ENCODE measurements at regions not wholly inside any gene's neighbourhood (a gene's known extent, or its start where the extent isn't known, plus 50 kb on each side); places are given as distances from the start of the nearest gene placed in this dataset.

DNA sequence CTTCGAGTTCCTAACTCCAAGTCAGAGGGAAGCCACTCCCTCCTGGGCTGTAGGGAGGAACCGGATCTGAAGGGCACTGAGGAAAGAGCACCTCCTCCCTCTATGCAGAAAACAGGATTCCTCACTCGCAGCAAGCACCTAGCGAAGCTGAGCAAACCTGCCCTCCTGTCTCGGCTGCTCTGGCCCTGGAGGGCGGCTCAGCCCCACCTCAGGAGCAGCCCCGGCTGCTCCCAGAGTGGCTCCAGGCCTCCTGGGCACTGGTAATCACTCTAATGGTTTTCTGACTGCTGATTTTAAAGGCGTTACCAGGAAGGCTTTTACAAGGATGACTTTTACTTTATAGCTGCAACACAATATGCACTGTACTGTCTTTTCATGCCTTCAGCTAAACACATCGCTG is 312.5 kb downstream of the TEX29 start:
- intact Hi-C loops (cut with DNase I), result no loop called here
- DNase-seq (ENCODE audit: missing footprints), result no peak
- no peak for ATAC-seq

DNA sequence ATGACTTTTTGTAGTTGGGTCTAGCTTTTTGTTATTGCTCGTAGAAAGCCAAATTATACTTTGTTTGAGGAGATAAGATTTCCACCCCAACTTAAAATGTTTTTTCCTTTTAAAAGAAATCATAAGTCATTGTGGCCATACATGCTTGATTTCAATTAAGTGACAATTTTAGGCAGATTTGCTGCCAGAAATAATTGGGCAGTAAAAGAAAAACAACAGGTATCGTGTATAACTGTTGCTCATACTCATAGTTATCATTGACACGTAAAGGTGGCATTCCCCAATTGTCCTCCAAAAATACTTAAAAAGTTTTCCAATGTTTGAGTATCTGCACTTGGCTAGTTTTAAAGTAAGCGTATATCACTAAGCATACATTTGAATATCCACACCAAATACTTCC is 313.0 kb downstream of the TEX29 start:
- DNase-seq (ENCODE audit: missing footprints), result no peak
- intact Hi-C loops (cut with DNase I), result no loop called here
- ATAC-seq, result no peak

DNA sequence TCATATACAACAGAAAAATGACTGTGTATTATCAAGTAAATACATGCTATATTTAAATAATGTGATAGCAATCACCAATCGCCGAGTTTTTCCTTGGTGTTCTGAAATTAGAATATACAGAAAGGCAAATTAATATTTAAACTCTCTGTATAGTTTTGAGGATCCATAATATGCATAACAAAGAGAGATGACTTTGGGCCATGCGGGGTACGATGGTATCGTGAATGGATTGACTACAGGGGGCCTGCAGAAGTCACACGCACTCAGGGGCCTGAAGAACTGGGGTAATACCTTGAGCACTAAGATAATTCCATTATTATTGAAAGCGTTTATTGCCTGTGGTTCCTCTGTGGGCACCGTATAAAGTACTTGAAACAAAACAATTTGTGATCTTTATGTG is 314.0 kb downstream of the TEX29 start:
- DNase-seq (ENCODE audit: missing footprints) (no peak), ATAC-seq (no peak)
- intact Hi-C loops (cut with DNase I), result no loop called here

- DNase-seq (ENCODE audit: missing footprints), result no peak
- intact Hi-C loops (cut with DNase I), result no loop called here
- ATAC-seq, result no peak
These were observed 315.8 kb downstream of the TEX29 start for GRCh38 chr13:111636271-111636670.

DNA sequence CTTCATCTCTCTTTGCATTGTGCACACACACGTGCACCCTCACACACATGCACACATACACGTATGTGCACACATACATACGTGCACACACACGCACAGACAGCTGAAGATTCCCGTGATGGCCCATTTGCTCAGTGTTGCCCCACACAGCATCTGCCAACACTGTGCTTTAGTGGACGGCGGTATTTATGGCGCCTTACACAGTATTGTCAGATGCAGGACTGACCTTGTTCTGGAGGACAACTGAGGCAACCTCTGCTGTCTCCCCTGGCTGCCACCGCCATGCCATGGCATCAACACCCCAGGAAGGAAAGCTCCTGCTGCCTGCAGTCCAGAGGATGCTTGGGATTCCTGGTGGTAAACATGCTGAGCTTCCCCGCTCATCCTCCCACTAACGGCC is 316.4 kb downstream of the TEX29 start:
- ATAC-seq (no peak), DNase-seq (ENCODE audit: missing footprints) (no peak)
- intact Hi-C loops (cut with DNase I), result no loop called here

DNA sequence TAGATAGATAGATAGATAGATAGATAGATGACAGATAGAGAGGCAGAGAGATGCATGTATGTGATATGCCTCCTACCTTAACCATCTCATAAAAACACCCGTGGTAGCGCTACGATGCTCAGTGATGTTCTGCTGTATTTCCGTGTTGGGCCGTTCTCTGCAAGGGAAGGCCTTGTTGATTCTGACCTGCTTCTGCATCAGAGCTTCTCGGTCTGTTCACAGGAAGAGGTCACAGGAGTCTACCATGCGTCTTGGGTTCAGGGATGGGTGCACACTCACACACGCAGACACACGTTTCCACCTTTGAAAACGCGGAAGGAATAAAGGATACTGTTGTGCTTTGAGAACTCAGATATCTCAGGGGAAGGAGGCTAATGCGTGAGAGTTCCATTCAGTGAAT is 316.9 kb downstream of the TEX29 start:
- intact Hi-C loops (cut with DNase I), result no loop called here
- ATAC-seq (no peak), DNase-seq (ENCODE audit: missing footprints) (no peak)

GRCh38 chr13:111638233-111638632 is 317.8 kb downstream of the TEX29 start:
- ATAC-seq, result no peak
- intact Hi-C loops (cut with DNase I), result no loop called here
- DNase-seq (ENCODE audit: missing footprints), result no peak

GRCh38 chr13:111639196-111639705 is 318.8 kb downstream of the TEX29 start:
- DNase-seq (ENCODE audit: missing footprints), result no peak
- intact Hi-C loops (cut with DNase I), result no loop called here
- ATAC-seq, result no peak

- ATAC-seq (no peak), DNase-seq (ENCODE audit: missing footprints) (no peak)
These were observed 319.6 kb downstream of the TEX29 start for GRCh38 chr13:111640006-111640405.

GRCh38 chr13:111640476-111640875 is 320.0 kb downstream of the TEX29 start:
- DNase-seq (ENCODE audit: missing footprints), result no peak
- intact Hi-C loops (cut with DNase I), result no loop called here
- no peak for ATAC-seq

More at GRCh38 chr13:111640006-111640405, 319.6 kb downstream of the TEX29 start:
- intact Hi-C loops (cut with DNase I), result no loop called here

GRCh38 chr13:111642156-111642767 is 321.8 kb downstream of the TEX29 start:
- intact Hi-C loops (cut with DNase I), result no loop called here
- no peak for ATAC-seq
- DNase-seq (ENCODE audit: missing footprints), result no peak

GRCh38 chr13:111644750-111645149 is 324.3 kb downstream of the TEX29 start:
- intact Hi-C loops (cut with DNase I), result no loop called here
- DNase-seq (ENCODE audit: missing footprints), result no peak
- no peak for ATAC-seq

- intact Hi-C loops (cut with DNase I), result no loop called here
- no peak for ATAC-seq
These were observed 324.8 kb downstream of the TEX29 start for GRCh38 chr13:111645198-111645597.

DNA sequence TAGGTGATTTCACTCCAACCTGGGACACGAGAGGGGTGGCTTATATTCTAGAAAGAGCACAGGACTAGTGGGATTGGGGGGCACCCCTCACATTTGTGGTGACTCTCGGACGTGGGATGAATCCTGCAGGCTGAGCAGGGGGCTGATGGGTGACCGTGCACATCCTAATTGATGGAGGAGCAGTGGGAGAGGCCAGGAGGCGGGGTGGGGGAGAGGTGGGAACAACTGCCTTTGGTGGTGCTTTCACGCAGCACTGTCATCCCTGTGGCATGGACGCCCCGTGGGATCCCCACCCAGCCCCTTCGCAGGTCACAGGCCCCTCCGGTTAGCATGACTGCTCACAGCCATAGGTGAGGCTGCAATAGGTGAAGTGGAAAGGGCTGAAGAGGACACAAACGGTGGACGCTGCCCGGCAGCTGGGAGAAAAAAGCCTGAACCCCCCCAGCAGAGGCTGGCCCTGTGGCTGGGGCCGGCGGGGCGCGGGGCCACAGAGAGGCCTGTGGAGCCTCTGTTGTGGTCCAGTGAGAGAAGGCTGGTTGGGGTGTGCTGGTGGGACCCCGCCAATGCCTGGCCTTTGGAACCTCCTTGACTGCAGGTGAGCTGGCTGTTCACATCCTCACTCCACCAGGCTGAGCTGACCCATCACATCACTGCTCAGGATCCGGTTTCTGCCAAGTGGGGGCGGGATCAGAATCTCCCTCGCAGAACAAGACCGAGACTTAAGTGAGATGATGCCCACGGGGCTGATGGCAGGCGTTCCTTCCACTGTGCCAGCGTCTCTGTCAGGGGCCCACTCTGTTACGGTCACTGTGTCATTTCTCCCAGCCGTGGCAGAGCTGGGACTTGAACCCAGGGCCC is 325.4 kb downstream of the TEX29 start:
- intact Hi-C loops (cut with DNase I), result no loop called here
- ATAC-seq (no peak), DNase-seq (ENCODE audit: missing footprints) (no peak)

More at GRCh38 chr13:111645198-111645597, 324.8 kb downstream of the TEX29 start:
- no peak for DNase-seq (ENCODE audit: missing footprints)

DNA sequence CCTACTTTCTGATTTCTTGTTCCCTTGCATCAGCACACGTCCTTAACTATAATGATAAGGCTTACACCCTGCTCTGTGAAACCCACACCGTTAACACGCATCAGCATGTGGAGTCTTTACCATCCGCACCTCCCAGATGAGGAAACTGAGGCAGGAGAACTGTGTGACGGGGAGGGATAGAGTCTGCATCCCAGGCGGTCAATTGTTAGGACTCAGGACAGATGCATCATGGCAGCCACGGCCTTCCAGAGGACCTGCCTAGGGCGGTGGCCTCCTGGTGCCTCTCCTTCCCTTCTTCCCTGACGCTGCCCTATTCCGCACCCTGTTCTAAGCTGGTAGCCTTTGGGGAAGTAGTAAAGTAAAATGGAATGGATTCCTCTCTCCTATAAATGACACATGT is 326.0 kb downstream of the TEX29 start:
- ATAC-seq, result no peak
- no peak for DNase-seq (ENCODE audit: missing footprints)
- intact Hi-C loops (cut with DNase I), result no loop called here

DNA sequence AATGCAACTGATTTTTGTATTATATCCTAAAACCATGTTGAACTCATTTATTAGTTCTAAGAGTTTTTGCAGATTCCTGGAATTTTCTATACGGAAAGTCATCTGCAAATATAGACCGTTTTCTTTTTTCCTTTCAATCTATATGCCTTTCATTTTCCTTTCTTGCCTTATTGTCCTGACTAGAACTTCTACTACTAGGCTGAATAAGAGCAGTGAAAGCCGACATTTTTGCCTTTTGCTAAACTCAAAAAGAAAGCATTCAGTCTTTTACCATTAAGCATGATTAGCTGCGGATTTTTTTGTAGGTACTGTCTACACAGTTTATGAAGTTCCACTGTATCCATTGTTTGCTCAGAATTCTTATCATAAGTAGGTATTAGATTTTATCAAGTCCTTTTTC is 328.4 kb downstream of the TEX29 start:
- intact Hi-C loops (cut with DNase I), result no loop called here
- DNase-seq (ENCODE audit: missing footprints) (no peak), ATAC-seq (no peak)

GRCh38 chr13:111650626-111651025 is 330.2 kb downstream of the TEX29 start:
- ATAC-seq (no peak), DNase-seq (ENCODE audit: missing footprints) (no peak)
- intact Hi-C loops (cut with DNase I), result no loop called here

DNA sequence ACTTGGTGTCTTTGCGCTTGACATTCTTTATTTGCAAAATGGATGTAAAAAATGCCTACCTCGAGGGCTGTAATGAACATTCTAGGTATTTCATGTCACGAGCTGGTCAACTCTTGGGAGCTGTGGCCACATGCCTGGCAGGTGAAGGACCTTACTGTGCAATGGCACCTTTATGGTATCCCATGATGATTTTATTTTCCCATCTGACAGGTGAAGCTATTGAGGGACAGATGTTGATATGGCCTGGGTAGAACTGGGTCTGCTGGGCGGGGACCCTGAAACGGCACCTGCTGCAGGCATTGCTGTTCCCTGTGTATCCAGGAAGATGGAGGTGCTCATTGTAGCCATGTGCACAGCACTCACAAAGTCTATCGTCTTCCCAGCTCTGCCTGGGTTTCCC is 332.2 kb downstream of the TEX29 start:
- ATAC-seq (no peak), DNase-seq (ENCODE audit: missing footprints) (no peak)
- intact Hi-C loops (cut with DNase I), result no loop called here

- ATAC-seq, result no peak
- no peak for DNase-seq (ENCODE audit: missing footprints)
- intact Hi-C loops (cut with DNase I), result no loop called here
These were observed 334.1 kb downstream of the TEX29 start for GRCh38 chr13:111654531-111654930.

- DNase-seq (ENCODE audit: missing footprints), result no peak
- ATAC-seq, result no peak
- intact Hi-C loops (cut with DNase I), result no loop called here
These were observed 336.0 kb downstream of the TEX29 start for GRCh38 chr13:111656439-111656838.
